ENCODE measurements at regions not wholly inside any gene's neighbourhood (a gene's known extent, or its start where the extent isn't known, plus 50 kb on each side); places are given as distances from the start of the nearest gene placed in this dataset.

GRCh38 chr22:19643448-19644313 lies 70.6 kb upstream of the SEPTIN5 start:
- TF ChIP-seq CTCF (IDR thresholded peaks at IDR 0.05) (no peak), POLR2A (IDR thresholded peaks at IDR 0.05) (no peak)

Data from Peyer's patch (tissue), 4 donors.